ENCODE measurements at regions not wholly inside any gene's neighbourhood (a gene's known extent, or its start where the extent isn't known, plus 50 kb on each side); places are given as distances from the start of the nearest gene placed in this dataset.

- no peaks in the 10 kb centered on the region for H3K36me3 Mint-ChIP-seq (ENCODE audit: low read depth)
- H3K4me3 Mint-ChIP-seq: no peak overlapping the region
- H3K9me3 Mint-ChIP-seq: no peaks in the 10 kb centered on the region
- H3K4me1 Mint-ChIP-seq (ENCODE audit: low read depth): no peaks in the 10 kb centered on the region
- H3K27ac Mint-ChIP-seq: no peak overlapping the region
- no peak for DNase-seq
- H3K27me3 Mint-ChIP-seq: peaks cover 3% of the 10 kb centered on the region
Observed at GRCh38 chr3:193895409-193895808, 240.5 kb upstream of the HES1 start.

GRCh38 chr3:193896419-193896818, 239.5 kb upstream of the HES1 start:
- H3K4me3 Mint-ChIP-seq: no peak overlapping the region
- H3K27ac Mint-ChIP-seq: no peak overlapping the region
- peaks cover 5% of the 10 kb centered on the region for H3K27me3 Mint-ChIP-seq
- no peaks in the 10 kb centered on the region for H3K4me1 Mint-ChIP-seq (ENCODE audit: low read depth)
- H3K9me3 Mint-ChIP-seq: no peaks in the 10 kb centered on the region
- no peak for DNase-seq
- H3K36me3 Mint-ChIP-seq (ENCODE audit: low read depth): no peaks in the 10 kb centered on the region

GRCh38 chr3:193897288-193897687, 238.7 kb upstream of the HES1 start:
- H3K36me3 Mint-ChIP-seq (ENCODE audit: low read depth): no peaks in the 10 kb centered on the region

GRCh38 chr3:193897731-193898180, 238.2 kb upstream of the HES1 start:
- Mint-ChIP-seq H3K4me1 (ENCODE audit: low read depth) (no peaks in the 10 kb centered on the region), H3K27me3 (peaks cover 5% of the 10 kb centered on the region), H3K4me3 (no peak overlapping the region), H3K27ac (no peak overlapping the region), H3K36me3 (ENCODE audit: low read depth) (no peaks in the 10 kb centered on the region), H3K9me3 (no peaks in the 10 kb centered on the region)
- DNase-seq: no peak

More at GRCh38 chr3:193897288-193897687, 238.7 kb upstream of the HES1 start:
- H3K4me3 Mint-ChIP-seq: no peak overlapping the region
- no peak for DNase-seq
- no peak overlapping the region for H3K27ac Mint-ChIP-seq
- H3K27me3 Mint-ChIP-seq: peaks cover 5% of the 10 kb centered on the region
- H3K4me1 Mint-ChIP-seq (ENCODE audit: low read depth): no peaks in the 10 kb centered on the region
- no peaks in the 10 kb centered on the region for H3K9me3 Mint-ChIP-seq

- peaks cover 10% of the 10 kb centered on the region for H3K27me3 Mint-ChIP-seq
- no peak for DNase-seq
- no peaks in the 10 kb centered on the region for H3K9me3 Mint-ChIP-seq
- H3K4me3 Mint-ChIP-seq: no peak overlapping the region
- H3K4me1 Mint-ChIP-seq (ENCODE audit: low read depth): no peaks in the 10 kb centered on the region
- H3K27ac Mint-ChIP-seq: no peak overlapping the region
- H3K36me3 Mint-ChIP-seq (ENCODE audit: low read depth): no peaks in the 10 kb centered on the region
Observed at GRCh38 chr3:193899001-193899400, 236.9 kb upstream of the HES1 start.

GRCh38 chr3:193901007-193901406, 234.9 kb upstream of the HES1 start:
- no peaks in the 10 kb centered on the region for H3K4me1 Mint-ChIP-seq (ENCODE audit: low read depth)
- no peak overlapping the region for H3K27ac Mint-ChIP-seq
- no peaks in the 10 kb centered on the region for H3K36me3 Mint-ChIP-seq (ENCODE audit: low read depth)
- H3K4me3 Mint-ChIP-seq: no peak overlapping the region
- H3K27me3 Mint-ChIP-seq: peaks cover 12% of the 10 kb centered on the region
- no peaks in the 10 kb centered on the region for H3K9me3 Mint-ChIP-seq
- no peak for DNase-seq

- no peak overlapping the region for H3K4me3 Mint-ChIP-seq
- H3K27ac Mint-ChIP-seq: no peak overlapping the region
- H3K4me1 Mint-ChIP-seq (ENCODE audit: low read depth): no peaks in the 10 kb centered on the region
- H3K27me3 Mint-ChIP-seq: peaks cover 12% of the 10 kb centered on the region
- DNase-seq: no peak
- H3K36me3 Mint-ChIP-seq (ENCODE audit: low read depth): no peaks in the 10 kb centered on the region
- H3K9me3 Mint-ChIP-seq: no peaks in the 10 kb centered on the region
Observed at GRCh38 chr3:193902607-193903511, 233.1 kb upstream of the HES1 start.

GRCh38 chr3:193903512-193903817, 232.5 kb upstream of the HES1 start:
- no peak for DNase-seq
- Mint-ChIP-seq H3K27me3 (peaks cover 12% of the 10 kb centered on the region), H3K4me3 (no peak overlapping the region), H3K9me3 (peaks cover 5% of the 10 kb centered on the region), H3K27ac (no peak overlapping the region), H3K36me3 (ENCODE audit: low read depth) (no peaks in the 10 kb centered on the region), H3K4me1 (ENCODE audit: low read depth) (no peaks in the 10 kb centered on the region)

GRCh38 chr3:193903966-193904365, 232.0 kb upstream of the HES1 start:
- peaks cover 12% of the 10 kb centered on the region for H3K27me3 Mint-ChIP-seq
- H3K27ac Mint-ChIP-seq: no peak overlapping the region
- DNase-seq: no peak
- peaks cover 5% of the 10 kb centered on the region for H3K9me3 Mint-ChIP-seq
- no peaks in the 10 kb centered on the region for H3K4me1 Mint-ChIP-seq (ENCODE audit: low read depth)
- no peaks in the 10 kb centered on the region for H3K36me3 Mint-ChIP-seq (ENCODE audit: low read depth)
- no peak overlapping the region for H3K4me3 Mint-ChIP-seq

- no peak for DNase-seq
- H3K4me1 Mint-ChIP-seq (ENCODE audit: low read depth): peaks cover 11% of the 10 kb centered on the region
- peaks cover 8% of the 10 kb centered on the region for H3K27me3 Mint-ChIP-seq
- H3K4me3 Mint-ChIP-seq: no peak overlapping the region
- H3K9me3 Mint-ChIP-seq: peaks cover 5% of the 10 kb centered on the region
- no peaks in the 10 kb centered on the region for H3K36me3 Mint-ChIP-seq (ENCODE audit: low read depth)
- no peak overlapping the region for H3K27ac Mint-ChIP-seq
Observed at GRCh38 chr3:193905541-193906396, 230.2 kb upstream of the HES1 start.

- Mint-ChIP-seq H3K4me1 (ENCODE audit: low read depth) (peaks cover 23% of the 10 kb centered on the region), H3K4me3 (no peak overlapping the region), H3K36me3 (ENCODE audit: low read depth) (no peaks in the 10 kb centered on the region), H3K27ac (no peak overlapping the region), H3K9me3 (peaks cover 5% of the 10 kb centered on the region), H3K27me3 (peaks cover 7% of the 10 kb centered on the region)
- no peak for DNase-seq
Observed at GRCh38 chr3:193906849-193907410, 229.0 kb upstream of the HES1 start.

- Mint-ChIP-seq H3K4me3 (no peak overlapping the region), H3K9me3 (peaks cover 5% of the 10 kb centered on the region), H3K27ac (no peak overlapping the region)
Observed at GRCh38 chr3:193908181-193908744, 227.7 kb upstream of the HES1 start.

GRCh38 chr3:193909387-193909786, 226.6 kb upstream of the HES1 start:
- Mint-ChIP-seq H3K27me3 (no peaks in the 10 kb centered on the region), H3K27ac (no peak overlapping the region), H3K9me3 (peaks cover 5% of the 10 kb centered on the region), H3K36me3 (ENCODE audit: low read depth) (no peaks in the 10 kb centered on the region), H3K4me3 (no peak overlapping the region), H3K4me1 (ENCODE audit: low read depth) (peaks cover 30% of the 10 kb centered on the region)
- DNase-seq: no peak

More at GRCh38 chr3:193908181-193908744, 227.7 kb upstream of the HES1 start:
- DNase-seq: no peak
- Mint-ChIP-seq H3K4me1 (ENCODE audit: low read depth) (peaks cover 30% of the 10 kb centered on the region), H3K27me3 (peaks cover 7% of the 10 kb centered on the region), H3K36me3 (ENCODE audit: low read depth) (no peaks in the 10 kb centered on the region)

GRCh38 chr3:193910310-193910709, 225.6 kb upstream of the HES1 start:
- H3K4me3 Mint-ChIP-seq: no peak overlapping the region
- H3K36me3 Mint-ChIP-seq (ENCODE audit: low read depth): no peaks in the 10 kb centered on the region
- H3K27me3 Mint-ChIP-seq: no peaks in the 10 kb centered on the region
- H3K4me1 Mint-ChIP-seq (ENCODE audit: low read depth): peaks cover 30% of the 10 kb centered on the region
- DNase-seq: no peak
- H3K9me3 Mint-ChIP-seq: peaks cover 5% of the 10 kb centered on the region
- no peak overlapping the region for H3K27ac Mint-ChIP-seq

Data from activated T-cell treated with anti-CD3 and anti-CD28 coated beads, Interleukin-2, amount 50 U/mL, for 24 hours (primary cell).